HepG2 (cell line): ENCODE measurements at regions not wholly inside any gene's neighbourhood (a gene's known extent, or its start where the extent isn't known, plus 50 kb on each side); places are given as distances from the start of the nearest gene placed in this dataset.

Source experiments
- ATAC-seq: fragments of 200-7000 bp; cut with Tn5 transposase; 3 replicates; pipeline ENCODE4 v1.9.1; 2020; ENCODE audit warnings: mild to moderate bottlenecking, moderate library complexity
- BruUV-seq: library from RNA; stranded (reverse); fragments of 400-500 nt; replicated peaks from 2 replicates; lab custom pipeline; 2021; lab: Mats Ljungman, UMichigan
- CTCF ChIA-PET: fragments of 300-600 bp; formaldehyde crosslinking; extraction: SDS; loops from one replicate; lab custom pipeline; 2021; ENCODE audit warnings: low total read pairs, inconsistent platforms, low intra/inter-chr PET ratio; lab: Yijun Ruan, JAX
- POLR2A ChIA-PET: fragments of 350-600 bp; sonication (Branson Sonifier 250); formaldehyde crosslinking; loops from one replicate; lab custom pipeline; 2020; ENCODE audit warnings: antibody characterized with exemption, inconsistent platforms; lab: Yijun Ruan, JAX
- DNase-seq: peaks from one replicate; pipeline ENCODE4 v3.0.0-alpha.2; 2015; ENCODE audit warnings: low spot score
- FAIRE-seq: peaks from 3 replicates; lab custom pipeline; 2011; peaks lifted over from hg19 to GRCh38; lab: Jason Lieb, UNC
- H2AFZ ChIP-seq: one replicate; pipeline ENCODE4 v1.6.1; 2011; ENCODE audit warnings: low read length, inconsistent platforms
- H3K27ac ChIP-seq: fragments of 300-600 bp; 3 replicates; pipeline ENCODE4 v1.8.0; 2011; ENCODE audit warnings: mixed run types, mild to moderate bottlenecking, mixed read lengths, low read length, inconsistent platforms; ENCODE audit not compliant: insufficient read depth; ENCODE audit errors: extremely low read length
- H3K27me3 ChIP-seq, 2 experiments: fragments of 200-600 bp in 1 of 2; 2 replicates in 1 of 2; 3 replicates in 1 of 2; pipeline versions ENCODE4 v1.6.0 to v1.8.0; 2011; ENCODE audit warnings: low read length in 2 of 2, mild to moderate bottlenecking in 2 of 2, moderate library complexity in 2 of 2, inconsistent platforms in 1 of 2; ENCODE audit not compliant: insufficient read depth in 2 of 2, control insufficient read depth in 1 of 2
- H3K36me3 ChIP-seq, 2 experiments: fragments of 200-600 bp in 1 of 2; replicated peaks in 1 of 2; 2 replicates in 1 of 2; 3 replicates in 1 of 2; pipeline versions ENCODE4 v1.5.1 to v1.8.0; 2011; ENCODE audit warnings: low read length in 2 of 2, inconsistent platforms in 1 of 2; ENCODE audit not compliant: insufficient read depth in 2 of 2, control insufficient read depth in 1 of 2
- H3K4me1 ChIP-seq: 2 replicates; pipeline ENCODE4 v1.5.1; 2012; ENCODE audit warnings: low read length, inconsistent platforms; ENCODE audit not compliant: insufficient read depth
- H3K4me2 ChIP-seq: 2 replicates; pipeline ENCODE4 v1.6.0; 2011; ENCODE audit warnings: low read depth, low read length, inconsistent platforms
- H3K4me3 ChIP-seq, 3 experiments: fragments of 200-600 bp in 1 of 3; sonication (generic), shearing (Covaris generic) in 1 of 3; replicated peaks in 1 of 3; 2 replicates each; pipeline ENCODE4 v1.5.1; 2011 to 2016; ENCODE audit warnings: low read length in 3 of 3, inconsistent platforms in 2 of 3, low read depth in 2 of 3, mild to moderate bottlenecking in 2 of 3, control low read depth in 1 of 3, mixed read lengths in 1 of 3; ENCODE audit not compliant: insufficient read depth in 1 of 3
- H3K79me2 ChIP-seq: one replicate; pipeline ENCODE4 v1.6.1; 2011; ENCODE audit warnings: low read length, inconsistent platforms; ENCODE audit not compliant: insufficient read depth
- H3K9ac ChIP-seq: 2 replicates; pipeline ENCODE4 v1.6.0; 2011; ENCODE audit warnings: mild to moderate bottlenecking, low read depth, low read length, inconsistent platforms; ENCODE audit not compliant: insufficient read depth
- H3K9me3 ChIP-seq: 2 replicates; pipeline ENCODE4 v1.5.1; 2012; ENCODE audit warnings: mild to moderate bottlenecking, low read length
- H4K20me1 ChIP-seq: 2 replicates; pipeline ENCODE4 v1.6.0; 2011; ENCODE audit warnings: inconsistent platforms, mild to moderate bottlenecking, low read length, moderate library complexity; ENCODE audit not compliant: insufficient read depth
- PAX8 ChIP-seq: sonication (generic); formaldehyde crosslinking; IDR thresholded peaks from 2 replicates; pipeline ENCODE4 v1.8.0; 2022; ENCODE audit warnings: mild to moderate bottlenecking, missing genetic modification reagents, borderline replicate concordance
- PPARG ChIP-seq: conservative IDR thresholded peaks from 2 replicates; pipeline ENCODE4 v1.6.1; 2016; ENCODE audit warnings: missing biosample characterization, missing genetic modification reagents
- SOX5 ChIP-seq: IDR thresholded peaks from 2 replicates; pipeline ENCODE4 v1.6.1; 2016; ENCODE audit warnings: borderline replicate concordance
- SRSF4 ChIP-seq: fragments of 200-400 bp; formaldehyde crosslinking; IDR thresholded peaks from one replicate; pipeline ENCODE4 v1.6.1; 2018; ENCODE audit warnings: mild to moderate bottlenecking, low read depth, low read length, moderate library complexity; ENCODE audit not compliant: poor library complexity, severe bottlenecking
- ZNF678 ChIP-seq: sonication (generic); formaldehyde crosslinking; IDR thresholded peaks from 2 replicates; pipeline ENCODE4 v1.4.0; 2020; ENCODE audit warnings: mild to moderate bottlenecking, missing genetic modification reagents
- ZNF713 ChIP-seq: sonication (generic); formaldehyde crosslinking; IDR thresholded peaks from 2 replicates; pipeline ENCODE4 v1.4.0; 2020; ENCODE audit warnings: mild to moderate bottlenecking, missing genetic modification reagents
- ZNF720 ChIP-seq: sonication (generic); formaldehyde crosslinking; IDR thresholded peaks from 2 replicates; pipeline ENCODE4 v1.4.0; 2020; ENCODE audit warnings: missing genetic modification reagents
- WGBS: methylation state at CpG from one replicate; pipeline ENCODE4 v1.1.6; 2017; ENCODE audit warnings: low lambda C conversion rate; 5-methylcytosine and 5-hydroxymethylcytosine counted together
- in situ Hi-C: cut with HindIII; loops from 2 replicates; pipeline ENCODE4 v1.10.0; 2017; ENCODE audit warnings: low pct_unique_long_range_greater_than_20kb; ENCODE audit not compliant: extremely low pct_ligation_motif_present
- intact Hi-C: fragments of 100-400 bp; cut with micrococcal nuclease; formaldehyde crosslinking; loops from one replicate; pipeline ENCODE4 v1.10.0; 2022; ENCODE audit not compliant: unreplicated experiment
- TF ChIP-seq, protein P1 (sequence below): sonication (generic); formaldehyde crosslinking; IDR thresholded peaks from 2 replicates; pipeline ENCODE4 v1.4.0; 2020; ENCODE audit warnings: mild to moderate bottlenecking, missing genetic modification reagents, borderline replicate concordance
- TF ChIP-seq, protein P2 (sequence below): sonication (generic); formaldehyde crosslinking; IDR thresholded peaks from 2 replicates; pipeline ENCODE4 v1.5.0; 2020; ENCODE audit warnings: missing genetic modification reagents
- TF ChIP-seq, protein P3 (sequence below): sonication (generic); formaldehyde crosslinking; IDR thresholded peaks from 2 replicates; pipeline ENCODE4 v1.4.0; 2020; ENCODE audit warnings: mild to moderate bottlenecking, low read depth, missing genetic modification reagents
- TF ChIP-seq, protein P4 (sequence below): sonication (generic); formaldehyde crosslinking; IDR thresholded peaks from 2 replicates; pipeline ENCODE4 v1.8.0; 2022; ENCODE audit warnings: mild to moderate bottlenecking, missing genetic modification reagents
- TF ChIP-seq, protein P5 (sequence below): sonication (generic); formaldehyde crosslinking; IDR thresholded peaks from 2 replicates; pipeline ENCODE4 v1.8.0; 2022; ENCODE audit warnings: missing genetic modification reagents, mild to moderate bottlenecking, inconsistent platforms, borderline replicate concordance

DNA sequence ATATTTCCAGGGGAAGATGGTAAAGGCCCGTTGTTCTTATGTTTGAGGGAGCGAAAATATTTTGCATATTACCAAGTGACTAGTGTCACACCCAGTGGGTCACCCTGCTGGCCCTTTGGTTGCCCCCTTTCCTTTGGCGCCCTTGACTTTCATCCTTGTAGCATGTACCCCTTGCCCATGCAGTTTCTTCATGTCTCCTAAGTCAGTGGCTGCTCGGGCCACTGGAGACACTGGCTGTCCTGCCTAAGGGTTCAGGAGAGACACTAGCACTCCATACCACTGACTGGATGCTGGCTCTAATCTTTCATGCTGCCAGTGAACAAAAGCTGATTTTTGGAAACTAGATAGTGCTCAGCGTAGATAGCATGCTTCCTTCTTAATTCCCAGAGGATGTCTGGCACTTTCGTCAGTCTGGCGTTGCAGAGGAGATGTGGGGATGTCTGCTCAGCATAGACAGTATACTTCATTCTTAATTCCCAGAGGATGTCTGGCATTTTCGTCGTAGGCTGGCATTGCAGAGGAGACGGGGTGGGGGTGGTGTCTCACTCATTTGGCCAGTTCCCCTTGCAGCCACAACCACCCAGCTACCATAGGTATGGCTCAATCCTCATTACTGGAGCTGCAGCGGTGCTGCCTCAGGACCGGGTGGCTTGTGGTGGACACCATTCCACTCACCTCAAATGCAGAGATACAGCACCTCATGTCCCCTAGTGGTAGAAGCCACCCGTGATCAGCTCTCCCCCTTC is 770.9 kb upstream of the TPTE start:
- no peaks in the 10 kb centered on the region for H3K27me3 ChIP-seq
- no peak overlapping the region for H3K27ac ChIP-seq
- BruUV-seq: no TSS peak
- no peak for FAIRE-seq
- peaks cover 97% of the 10 kb centered on the region for H3K9me3 ChIP-seq
- no peak overlapping the region for H2AFZ ChIP-seq
- 11% methylated on average over 13 of the region's 13 CpGs for WGBS
- H3K79me2 ChIP-seq: no peaks in the 10 kb centered on the region
- no peak overlapping the region for H3K4me3 ChIP-seq
- POLR2A ChIA-PET: no interaction called here
- H3K9ac ChIP-seq: no peak overlapping the region
- no peaks in the 10 kb centered on the region for H4K20me1 ChIP-seq
- CTCF ChIA-PET: no interaction called here
- no peaks in the 10 kb centered on the region for H3K36me3 ChIP-seq
- no peak for DNase-seq
- intact Hi-C loops (no loop called here), in situ Hi-C loops (no loop called here)
- no peaks in the 10 kb centered on the region for H3K4me1 ChIP-seq
- no peak overlapping the region for H3K4me2 ChIP-seq
- ATAC-seq: peak; percentile 19; the same call in 1 of the 3 replicates
- no peak for TF ChIP-seq ZNF720 (CRISPR knock-in tag)
- TF ChIP-seq, protein P1, sequence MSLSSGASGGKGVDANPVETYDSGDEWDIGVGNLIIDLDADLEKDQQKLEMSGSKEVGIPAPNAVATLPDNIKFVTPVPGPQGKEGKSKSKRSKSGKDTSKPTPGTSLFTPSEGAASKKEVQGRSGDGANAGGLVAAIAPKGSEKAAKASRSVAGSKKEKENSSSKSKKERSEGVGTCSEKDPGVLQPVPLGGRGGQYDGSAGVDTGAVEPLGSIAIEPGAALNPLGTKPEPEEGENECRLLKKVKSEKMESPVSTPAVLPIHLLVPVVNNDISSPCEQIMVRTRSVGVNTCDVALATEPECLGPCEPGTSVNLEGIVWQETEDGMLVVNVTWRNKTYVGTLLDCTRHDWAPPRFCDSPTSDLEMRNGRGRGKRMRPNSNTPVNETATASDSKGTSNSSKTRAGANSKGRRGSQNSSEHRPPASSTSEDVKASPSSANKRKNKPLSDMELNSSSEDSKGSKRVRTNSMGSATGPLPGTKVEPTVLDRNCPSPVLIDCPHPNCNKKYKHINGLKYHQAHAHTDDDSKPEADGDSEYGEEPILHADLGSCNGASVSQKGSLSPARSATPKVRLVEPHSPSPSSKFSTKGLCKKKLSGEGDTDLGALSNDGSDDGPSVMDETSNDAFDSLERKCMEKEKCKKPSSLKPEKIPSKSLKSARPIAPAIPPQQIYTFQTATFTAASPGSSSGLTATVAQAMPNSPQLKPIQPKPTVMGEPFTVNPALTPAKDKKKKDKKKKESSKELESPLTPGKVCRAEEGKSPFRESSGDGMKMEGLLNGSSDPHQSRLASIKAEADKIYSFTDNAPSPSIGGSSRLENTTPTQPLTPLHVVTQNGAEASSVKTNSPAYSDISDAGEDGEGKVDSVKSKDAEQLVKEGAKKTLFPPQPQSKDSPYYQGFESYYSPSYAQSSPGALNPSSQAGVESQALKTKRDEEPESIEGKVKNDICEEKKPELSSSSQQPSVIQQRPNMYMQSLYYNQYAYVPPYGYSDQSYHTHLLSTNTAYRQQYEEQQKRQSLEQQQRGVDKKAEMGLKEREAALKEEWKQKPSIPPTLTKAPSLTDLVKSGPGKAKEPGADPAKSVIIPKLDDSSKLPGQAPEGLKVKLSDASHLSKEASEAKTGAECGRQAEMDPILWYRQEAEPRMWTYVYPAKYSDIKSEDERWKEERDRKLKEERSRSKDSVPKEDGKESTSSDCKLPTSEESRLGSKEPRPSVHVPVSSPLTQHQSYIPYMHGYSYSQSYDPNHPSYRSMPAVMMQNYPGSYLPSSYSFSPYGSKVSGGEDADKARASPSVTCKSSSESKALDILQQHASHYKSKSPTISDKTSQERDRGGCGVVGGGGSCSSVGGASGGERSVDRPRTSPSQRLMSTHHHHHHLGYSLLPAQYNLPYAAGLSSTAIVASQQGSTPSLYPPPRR (CRISPR knock-in tag): no peak
- TF ChIP-seq SRSF4: no peak
- TF ChIP-seq, protein P2, sequence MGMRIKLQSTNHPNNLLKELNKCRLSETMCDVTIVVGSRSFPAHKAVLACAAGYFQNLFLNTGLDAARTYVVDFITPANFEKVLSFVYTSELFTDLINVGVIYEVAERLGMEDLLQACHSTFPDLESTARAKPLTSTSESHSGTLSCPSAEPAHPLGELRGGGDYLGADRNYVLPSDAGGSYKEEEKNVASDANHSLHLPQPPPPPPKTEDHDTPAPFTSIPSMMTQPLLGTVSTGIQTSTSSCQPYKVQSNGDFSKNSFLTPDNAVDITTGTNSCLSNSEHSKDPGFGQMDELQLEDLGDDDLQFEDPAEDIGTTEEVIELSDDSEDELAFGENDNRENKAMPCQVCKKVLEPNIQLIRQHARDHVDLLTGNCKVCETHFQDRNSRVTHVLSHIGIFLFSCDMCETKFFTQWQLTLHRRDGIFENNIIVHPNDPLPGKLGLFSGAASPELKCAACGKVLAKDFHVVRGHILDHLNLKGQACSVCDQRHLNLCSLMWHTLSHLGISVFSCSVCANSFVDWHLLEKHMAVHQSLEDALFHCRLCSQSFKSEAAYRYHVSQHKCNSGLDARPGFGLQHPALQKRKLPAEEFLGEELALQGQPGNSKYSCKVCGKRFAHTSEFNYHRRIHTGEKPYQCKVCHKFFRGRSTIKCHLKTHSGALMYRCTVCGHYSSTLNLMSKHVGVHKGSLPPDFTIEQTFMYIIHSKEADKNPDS (CRISPR knock-in tag): no peak
- TF ChIP-seq ZNF713: no peak
- no peak for TF ChIP-seq PAX8 (CRISPR knock-in tag)
- TF ChIP-seq, protein P3, sequence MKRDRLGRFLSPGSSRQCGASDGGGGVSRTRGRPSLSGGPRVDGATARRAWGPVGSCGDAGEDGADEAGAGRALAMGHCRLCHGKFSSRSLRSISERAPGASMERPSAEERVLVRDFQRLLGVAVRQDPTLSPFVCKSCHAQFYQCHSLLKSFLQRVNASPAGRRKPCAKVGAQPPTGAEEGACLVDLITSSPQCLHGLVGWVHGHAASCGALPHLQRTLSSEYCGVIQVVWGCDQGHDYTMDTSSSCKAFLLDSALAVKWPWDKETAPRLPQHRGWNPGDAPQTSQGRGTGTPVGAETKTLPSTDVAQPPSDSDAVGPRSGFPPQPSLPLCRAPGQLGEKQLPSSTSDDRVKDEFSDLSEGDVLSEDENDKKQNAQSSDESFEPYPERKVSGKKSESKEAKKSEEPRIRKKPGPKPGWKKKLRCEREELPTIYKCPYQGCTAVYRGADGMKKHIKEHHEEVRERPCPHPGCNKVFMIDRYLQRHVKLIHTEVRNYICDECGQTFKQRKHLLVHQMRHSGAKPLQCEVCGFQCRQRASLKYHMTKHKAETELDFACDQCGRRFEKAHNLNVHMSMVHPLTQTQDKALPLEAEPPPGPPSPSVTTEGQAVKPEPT (CRISPR knock-in tag): no peak
- no peak for TF ChIP-seq PPARG (CRISPR knock-in tag)
- TF ChIP-seq SOX5 (CRISPR knock-in tag): no peak
- no peak for TF ChIP-seq ZNF678 (CRISPR knock-in tag)
- TF ChIP-seq, protein P4, sequence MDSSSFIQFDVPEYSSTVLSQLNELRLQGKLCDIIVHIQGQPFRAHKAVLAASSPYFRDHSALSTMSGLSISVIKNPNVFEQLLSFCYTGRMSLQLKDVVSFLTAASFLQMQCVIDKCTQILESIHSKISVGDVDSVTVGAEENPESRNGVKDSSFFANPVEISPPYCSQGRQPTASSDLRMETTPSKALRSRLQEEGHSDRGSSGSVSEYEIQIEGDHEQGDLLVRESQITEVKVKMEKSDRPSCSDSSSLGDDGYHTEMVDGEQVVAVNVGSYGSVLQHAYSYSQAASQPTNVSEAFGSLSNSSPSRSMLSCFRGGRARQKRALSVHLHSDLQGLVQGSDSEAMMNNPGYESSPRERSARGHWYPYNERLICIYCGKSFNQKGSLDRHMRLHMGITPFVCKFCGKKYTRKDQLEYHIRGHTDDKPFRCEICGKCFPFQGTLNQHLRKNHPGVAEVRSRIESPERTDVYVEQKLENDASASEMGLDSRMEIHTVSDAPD (CRISPR knock-in tag): no peak
- TF ChIP-seq, protein P5, sequence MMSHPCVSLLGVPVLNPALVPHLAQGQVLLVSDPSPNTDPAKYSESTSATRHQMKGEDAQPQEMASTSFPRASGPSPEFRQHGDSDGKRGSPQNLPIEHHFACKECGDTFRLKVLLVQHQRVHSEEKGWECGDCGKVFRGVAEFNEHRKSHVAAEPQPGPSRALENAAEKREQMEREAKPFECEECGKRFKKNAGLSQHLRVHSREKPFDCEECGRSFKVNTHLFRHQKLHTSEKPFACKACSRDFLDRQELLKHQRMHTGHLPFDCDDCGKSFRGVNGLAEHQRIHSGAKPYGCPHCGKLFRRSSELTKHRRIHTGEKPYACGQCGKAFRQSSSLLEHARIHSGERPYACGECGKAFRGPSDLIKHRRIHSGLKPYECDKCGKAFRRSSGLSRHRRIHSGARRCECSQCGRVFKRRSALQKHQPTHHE: no peak
